Calu3 (cell line): ENCODE measurements at regions not wholly inside any gene's neighbourhood (a gene's known extent, or its start where the extent isn't known, plus 50 kb on each side); places are given as distances from the start of the nearest gene placed in this dataset.

Experiments used
- BruUV-seq: library from RNA; stranded (reverse); fragments of 400-500 nt; replicated peaks from 2 replicates; lab custom pipeline; 2021; lab: Mats Ljungman, UMichigan
- CTCF ChIA-PET: fragments of 300-600 bp; sonication (Branson Sonifier 250); formaldehyde crosslinking; loops from one replicate; lab custom pipeline; 2022; ENCODE audit warnings: antibody characterized with exemption; lab: Charles Lee
- DNase-seq: peaks from one replicate; pipeline ENCODE4 v3.0.0; 2022
- H3K27ac Mint-ChIP-seq: one replicate; pipeline ENCODE4 v1.8.0; 2022; ENCODE audit warnings: mixed read lengths; ENCODE audit not compliant: unreplicated experiment
- H3K27me3 Mint-ChIP-seq: one replicate; pipeline ENCODE4 v1.8.0; 2022; ENCODE audit warnings: mixed read lengths; ENCODE audit not compliant: unreplicated experiment
- H3K36me3 Mint-ChIP-seq: one replicate; pipeline ENCODE4 v1.8.0; 2022; ENCODE audit warnings: mild to moderate bottlenecking, moderate library complexity, mixed read lengths; ENCODE audit not compliant: insufficient read depth, unreplicated experiment
- H3K4me1 Mint-ChIP-seq: one replicate; pipeline ENCODE4 v1.8.0; 2022; ENCODE audit warnings: mild to moderate bottlenecking, low read depth, mixed read lengths; ENCODE audit not compliant: unreplicated experiment
- H3K4me3 Mint-ChIP-seq: one replicate; pipeline ENCODE4 v1.8.0; 2022; ENCODE audit warnings: mild to moderate bottlenecking, low read depth, moderate library complexity, mixed read lengths; ENCODE audit not compliant: unreplicated experiment
- H3K9me3 Mint-ChIP-seq: one replicate; pipeline ENCODE4 v1.8.0; 2022; ENCODE audit warnings: low read depth, mixed read lengths; ENCODE audit not compliant: unreplicated experiment
- CTCF ChIP-seq: fragments of 200-600 bp; IDR thresholded peaks from one replicate; pipeline ENCODE4 v1.8.0; 2022; ENCODE audit warnings: antibody characterized with exemption; ENCODE audit not compliant: unreplicated experiment
- intact Hi-C: fragments of 100-400 bp; cut with micrococcal nuclease; formaldehyde crosslinking; loops from one replicate; pipeline ENCODE4 v1.10.0; 2022; ENCODE audit not compliant: unreplicated experiment

- Mint-ChIP-seq H3K27ac (no peak overlapping the region), H3K4me3 (no peak overlapping the region), H3K9me3 (peaks cover 9% of the 10 kb centered on the region), H3K4me1 (no peaks in the 10 kb centered on the region), H3K27me3 (no peaks in the 10 kb centered on the region), H3K36me3 (no peaks in the 10 kb centered on the region)
- BruUV-seq, result no TSS peak
- no peak for TF ChIP-seq CTCF
- CTCF ChIA-PET, result no interaction called here
- intact Hi-C loops, result no loop called here
- no peak for DNase-seq
Observed at GRCh38 chr3:83926291-83926690, 1032.5 kb upstream of the CADM2 start.

- BruUV-seq, result no TSS peak
- DNase-seq, result no peak
- no peaks in the 10 kb centered on the region for H3K4me1 Mint-ChIP-seq
- no peak overlapping the region for H3K4me3 Mint-ChIP-seq
- intact Hi-C loops, result no loop called here
- no peak overlapping the region for H3K27ac Mint-ChIP-seq
- no peaks in the 10 kb centered on the region for H3K27me3 Mint-ChIP-seq
- no peak for TF ChIP-seq CTCF
- no peaks in the 10 kb centered on the region for H3K36me3 Mint-ChIP-seq
- peaks cover 11% of the 10 kb centered on the region for H3K9me3 Mint-ChIP-seq
- CTCF ChIA-PET, result no interaction called here
Observed at GRCh38 chr3:83928391-83928790, 1030.4 kb upstream of the CADM2 start.

GRCh38 chr3:83928903-83929302 is 1029.9 kb upstream of the CADM2 start:
- CTCF ChIA-PET, result no interaction called here
- BruUV-seq, result no TSS peak
- Mint-ChIP-seq H3K36me3 (no peaks in the 10 kb centered on the region), H3K27me3 (no peaks in the 10 kb centered on the region), H3K4me1 (no peaks in the 10 kb centered on the region), H3K9me3 (peaks cover 11% of the 10 kb centered on the region), H3K4me3 (no peak overlapping the region), H3K27ac (no peak overlapping the region)
- intact Hi-C loops, result no loop called here
- TF ChIP-seq CTCF, result no peak
- no peak for DNase-seq

GRCh38 chr3:83934192-83935021 is 1024.4 kb upstream of the CADM2 start:
- BruUV-seq, result no TSS peak
- DNase-seq, result no peak
- Mint-ChIP-seq H3K4me1 (peaks cover 10% of the 10 kb centered on the region), H3K4me3 (no peak overlapping the region), H3K36me3 (no peaks in the 10 kb centered on the region), H3K27me3 (no peaks in the 10 kb centered on the region), H3K27ac (no peak overlapping the region), H3K9me3 (peaks cover 6% of the 10 kb centered on the region)
- no peak for TF ChIP-seq CTCF
- CTCF ChIA-PET, result no interaction called here
- intact Hi-C loops, result no loop called here
